LHCN-M2 (cell line): ENCODE measurements at regions not wholly inside any gene's neighbourhood (a gene's known extent, or its start where the extent isn't known, plus 50 kb on each side); places are given as distances from the start of the nearest gene placed in this dataset.
A peak's percentile ranks its signal among the peaks of the same experiment; 100 is the strongest.
"Not testable (repeated sequence)": the region's sequence is repeated elsewhere in the genome, so short reads cannot be mapped to it uniquely, and the experiment has no call there.

Experiments
- DNase-seq: peaks from one replicate; pipeline ENCODE4 v3.0.0-alpha.2; 2012; ENCODE audit warnings: low read depth

GRCh38 chr3:125697126-125697525 lies 101.8 kb upstream of the OSBPL11 start:
- DNase-seq = not testable (repeated sequence)

- not testable (repeated sequence) for DNase-seq
Observed at GRCh38 chr3:125697979-125698640, 102.8 kb upstream of the OSBPL11 start.

- DNase-seq = no peak
Observed at GRCh38 chr3:125715651-125716050, 120.4 kb upstream of the OSBPL11 start.

- DNase-seq = peak; percentile 64
Observed at GRCh38 chr3:125732151-125732550, 136.9 kb upstream of the OSBPL11 start.

GRCh38 chr3:125741991-125742718 lies 146.9 kb upstream of the OSBPL11 start:
- DNase-seq = not testable (repeated sequence)

- peak; percentile 18 for DNase-seq
Observed at GRCh38 chr3:125742845-125743244, 147.5 kb upstream of the OSBPL11 start.

- peak; percentile 3 for DNase-seq
Observed at GRCh38 chr3:125757050-125757449, 161.8 kb upstream of the OSBPL11 start.

- DNase-seq = not testable (repeated sequence)
Observed at GRCh38 chr3:125758641-125759130, 163.4 kb upstream of the OSBPL11 start.

- DNase-seq = not testable (repeated sequence)
Observed at GRCh38 chr3:125762601-125763000, 167.3 kb upstream of the OSBPL11 start.

GRCh38 chr3:125766285-125766826 lies 171.1 kb upstream of the OSBPL11 start:
- DNase-seq = peak; percentile 25

GRCh38 chr3:125766931-125767330 lies 171.6 kb upstream of the OSBPL11 start:
- not testable (repeated sequence) for DNase-seq

- DNase-seq = no peak
Observed at GRCh38 chr3:125767641-125768040, 172.3 kb upstream of the OSBPL11 start.

- not testable (repeated sequence) for DNase-seq
Observed at GRCh38 chr3:125768821-125769220, 173.5 kb upstream of the OSBPL11 start.

- not testable (repeated sequence) for DNase-seq
Observed at GRCh38 chr3:125771506-125771905, 176.2 kb upstream of the OSBPL11 start.

- not testable (repeated sequence) for DNase-seq
Observed at GRCh38 chr3:125774433-125775034, 179.2 kb upstream of the OSBPL11 start.

- DNase-seq = not testable (repeated sequence)
Observed at GRCh38 chr3:125775106-125775505, 179.8 kb upstream of the OSBPL11 start.

GRCh38 chr3:125775606-125776294 lies 180.5 kb upstream of the OSBPL11 start:
- DNase-seq = not testable (repeated sequence)

GRCh38 chr3:125779276-125779675 lies 184.0 kb upstream of the OSBPL11 start:
- DNase-seq = not testable (repeated sequence)

- not testable (repeated sequence) for DNase-seq
Observed at GRCh38 chr3:125779918-125780317, 184.6 kb upstream of the OSBPL11 start.

GRCh38 chr3:125781678-125782077 lies 186.4 kb upstream of the OSBPL11 start:
- DNase-seq = not testable (repeated sequence)

- DNase-seq = not testable (repeated sequence)
Observed at GRCh38 chr3:125790312-125790711, 178.7 kb upstream of the ROPN1B start.
